SKM-1 (cell line): ENCODE measurements at regions not wholly inside any gene's neighbourhood (a gene's known extent, or its start where the extent isn't known, plus 50 kb on each side); places are given as distances from the start of the nearest gene placed in this dataset.

Experiments
- DNase-seq: peaks from one replicate; lab custom pipeline; 2025; ENCODE audit not compliant: unreplicated experiment; lab: John Stamatoyannopoulos, UW

DNA sequence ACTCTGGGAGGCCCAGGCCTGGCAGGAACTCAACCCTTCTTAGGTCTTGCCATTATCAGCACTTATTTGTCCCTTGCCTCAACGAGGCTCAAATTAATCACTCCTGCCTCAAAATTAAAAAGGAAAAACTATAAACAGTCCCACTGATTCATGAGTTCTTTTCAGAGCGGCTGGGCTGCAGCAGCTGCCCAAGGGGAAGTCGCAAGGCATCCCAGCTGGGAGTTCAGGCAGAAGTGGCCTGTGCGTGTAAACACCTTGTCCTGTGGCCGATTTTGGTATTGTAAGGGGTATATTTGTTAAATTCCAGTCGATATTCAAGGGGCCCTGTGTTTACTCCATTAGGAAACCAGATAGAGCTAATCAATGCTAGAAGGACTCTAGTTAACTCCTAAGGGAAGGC, 213.9 kb upstream of the CADM1 start:
- DNase-seq, result no peak

- DNase-seq, result peak; percentile 50
Measured at GRCh38 chr11:115716601-115717529, 212.7 kb upstream of the CADM1 start.

GRCh38 chr11:115716080-115716479, 211.9 kb upstream of the CADM1 start:
- DNase-seq, result no peak

- DNase-seq, result no peak
Measured at GRCh38 chr11:115715251-115715770, 211.1 kb upstream of the CADM1 start.

GRCh38 chr11:115712296-115712695, 208.1 kb upstream of the CADM1 start:
- DNase-seq, result no peak

- no peak for DNase-seq
Measured at GRCh38 chr11:115710980-115711379, 206.8 kb upstream of the CADM1 start.

- no peak for DNase-seq
Measured at GRCh38 chr11:115710426-115710825, 206.2 kb upstream of the CADM1 start.

DNA sequence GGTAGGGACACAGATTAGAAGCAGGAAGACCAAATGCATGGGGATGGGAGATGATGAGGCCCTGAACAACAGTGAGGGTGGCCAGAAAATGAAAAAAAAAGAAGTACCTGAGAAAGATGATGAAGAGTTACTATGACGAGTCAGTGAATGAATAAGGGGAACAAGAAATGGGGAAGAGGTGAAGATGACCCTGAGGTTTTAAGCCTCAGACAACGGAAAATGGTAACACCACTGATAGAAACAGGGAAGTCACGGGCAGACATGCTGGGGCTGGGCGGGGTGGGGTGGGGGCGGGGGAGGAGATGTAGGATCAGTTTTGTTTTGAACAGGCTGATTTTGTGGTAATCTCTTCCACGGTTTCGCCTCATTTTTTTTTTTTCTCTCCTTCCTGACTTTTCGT, 205.1 kb upstream of the CADM1 start:
- DNase-seq, result peak; percentile 96

DNA sequence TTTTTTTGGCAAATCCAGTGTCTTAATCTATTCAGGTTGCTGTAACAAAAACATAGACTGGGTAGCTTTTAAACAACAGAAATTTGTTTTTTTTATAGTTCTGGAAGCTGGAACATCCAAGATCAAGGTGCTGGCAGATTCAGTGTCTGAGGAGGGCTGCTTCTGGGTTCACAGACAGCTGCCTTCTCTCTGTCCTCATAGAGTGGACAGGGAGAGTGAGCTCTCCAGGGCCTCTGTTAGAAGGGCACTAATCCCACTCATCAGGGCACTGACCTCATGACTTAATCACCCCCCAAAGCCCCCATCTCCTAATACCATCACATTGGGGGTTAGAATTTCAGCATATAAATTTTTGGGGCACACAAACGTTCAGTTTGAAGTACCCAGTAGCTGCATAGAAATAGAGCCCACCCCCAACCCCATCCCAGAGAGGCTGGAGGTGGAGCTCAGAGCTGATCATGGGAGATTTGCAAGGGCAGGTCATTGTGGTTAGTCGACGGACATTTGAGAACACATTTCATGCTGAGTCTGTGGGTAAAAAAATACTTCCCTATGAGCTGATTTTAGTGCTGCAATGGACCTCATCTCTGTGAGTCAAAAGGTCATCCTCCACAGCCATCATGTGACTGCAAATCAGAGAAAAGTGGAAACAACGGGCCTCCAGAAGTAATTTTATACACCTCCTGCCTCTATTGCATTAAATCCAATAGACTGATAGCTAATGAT, 203.1 kb upstream of the CADM1 start:
- peak; percentile 93 for DNase-seq

- DNase-seq, result no peak
Measured at GRCh38 chr11:115706626-115707135, 202.5 kb upstream of the CADM1 start.

- no peak for DNase-seq
Measured at GRCh38 chr11:115705200-115705599, 201.0 kb upstream of the CADM1 start.

GRCh38 chr11:115700981-115701875, 197.0 kb upstream of the CADM1 start:
- DNase-seq, result no peak

GRCh38 chr11:115700496-115700895, 196.3 kb upstream of the CADM1 start:
- DNase-seq, result no peak

GRCh38 chr11:115699733-115700132, 195.5 kb upstream of the CADM1 start:
- no peak for DNase-seq

- DNase-seq, result no peak
Measured at GRCh38 chr11:115699326-115699725, 195.1 kb upstream of the CADM1 start.

- no peak for DNase-seq
Measured at GRCh38 chr11:115698243-115698642, 194.0 kb upstream of the CADM1 start.

DNA sequence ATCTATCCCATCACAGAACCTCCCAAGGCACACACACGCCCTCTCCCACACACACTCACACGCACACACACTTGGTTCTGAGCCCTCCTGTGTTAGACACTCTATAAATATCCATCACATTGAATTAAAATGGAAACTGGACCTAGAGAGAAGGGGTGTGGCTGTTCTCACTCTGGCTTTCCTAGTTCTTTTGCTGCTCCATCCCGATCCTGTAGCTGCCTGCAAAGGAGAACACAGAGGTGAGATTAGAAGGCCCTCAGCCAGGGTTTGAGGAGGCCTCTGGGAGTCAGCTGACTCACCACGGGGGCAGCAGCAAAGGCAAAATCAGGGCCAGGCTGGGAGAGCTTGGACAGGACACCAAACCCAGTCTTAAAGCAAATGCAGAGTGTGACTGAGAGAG, 192.3 kb upstream of the CADM1 start:
- no peak for DNase-seq

GRCh38 chr11:115695677-115696364, 191.6 kb upstream of the CADM1 start:
- no peak for DNase-seq

GRCh38 chr11:115693002-115693401, 188.8 kb upstream of the CADM1 start:
- DNase-seq, result no peak

DNA sequence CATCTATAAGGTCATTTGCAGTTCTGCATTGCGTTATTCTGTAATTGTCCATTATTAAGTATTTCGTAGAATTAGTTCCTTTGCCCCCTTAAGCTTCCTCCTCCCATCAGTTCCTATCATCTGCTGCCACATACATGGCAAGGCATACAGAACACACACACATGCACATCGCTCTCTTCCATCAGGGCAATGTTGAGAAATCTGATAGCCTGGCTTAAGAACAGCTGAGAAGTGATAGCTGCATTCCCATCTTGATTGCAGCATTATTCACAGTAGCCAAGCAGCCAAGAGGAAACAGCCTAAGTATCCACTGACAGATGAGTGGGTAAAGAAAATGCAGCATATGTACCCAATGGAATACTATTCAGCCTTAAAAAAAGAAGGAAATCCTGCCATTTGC, 186.8 kb upstream of the CADM1 start:
- no peak for DNase-seq
